ENCODE measurements at regions not wholly inside any gene's neighbourhood (a gene's known extent, or its start where the extent isn't known, plus 50 kb on each side); places are given as distances from the start of the nearest gene placed in this dataset.

GRCh38 chr9:106387965-106388364 is 475.0 kb upstream of the ZNF462 start:
- no peak for DNase-seq (ENCODE audit: low read depth)
- H3K4me3 ChIP-seq (ENCODE audit: low read depth, low read length) = no peak overlapping the region
- TF ChIP-seq CTCF (IDR thresholded peaks at IDR 0.05; ENCODE audit: control insufficient read depth, extremely low read depth, insufficient read depth) = no peak

GRCh38 chr9:106393226-106393625 is 469.7 kb upstream of the ZNF462 start:
- no peak for TF ChIP-seq CTCF (IDR thresholded peaks at IDR 0.05; ENCODE audit: control insufficient read depth, extremely low read depth, insufficient read depth)
- no peak for DNase-seq (ENCODE audit: low read depth)
- H3K4me3 ChIP-seq (ENCODE audit: low read depth, low read length) = no peak overlapping the region

GRCh38 chr9:106400170-106400569 is 462.8 kb upstream of the ZNF462 start:
- DNase-seq (ENCODE audit: low read depth) = no peak
- H3K4me3 ChIP-seq (ENCODE audit: low read depth, low read length) = no peak overlapping the region
- no peak for TF ChIP-seq CTCF (IDR thresholded peaks at IDR 0.05; ENCODE audit: control insufficient read depth, extremely low read depth, insufficient read depth)

GRCh38 chr9:106400950-106401349 is 462.0 kb upstream of the ZNF462 start:
- no peak for DNase-seq (ENCODE audit: low read depth)
- no peak overlapping the region for H3K4me3 ChIP-seq (ENCODE audit: low read depth, low read length)
- TF ChIP-seq CTCF (IDR thresholded peaks at IDR 0.05; ENCODE audit: control insufficient read depth, extremely low read depth, insufficient read depth) = no peak

- DNase-seq (ENCODE audit: low read depth) = no peak
- no peak for TF ChIP-seq CTCF (IDR thresholded peaks at IDR 0.05; ENCODE audit: control insufficient read depth, extremely low read depth, insufficient read depth)
- no peak overlapping the region for H3K4me3 ChIP-seq (ENCODE audit: low read depth, low read length)
These were observed 459.9 kb upstream of the ZNF462 start for GRCh38 chr9:106403081-106403480.

GRCh38 chr9:106404137-106404536 is 458.8 kb upstream of the ZNF462 start:
- DNase-seq (ENCODE audit: low read depth) = no peak
- TF ChIP-seq CTCF (IDR thresholded peaks at IDR 0.05; ENCODE audit: control insufficient read depth, extremely low read depth, insufficient read depth) = no peak
- H3K4me3 ChIP-seq (ENCODE audit: low read depth, low read length) = no peak overlapping the region

GRCh38 chr9:106405871-106406435 is 457.0 kb upstream of the ZNF462 start:
- DNase-seq (ENCODE audit: low read depth) = no peak
- TF ChIP-seq CTCF (IDR thresholded peaks at IDR 0.05; ENCODE audit: control insufficient read depth, extremely low read depth, insufficient read depth) = no peak
- no peak overlapping the region for H3K4me3 ChIP-seq (ENCODE audit: low read depth, low read length)

Data from LNCaP clone FGC (cell line).